ENCODE measurements at regions not wholly inside any gene's neighbourhood (a gene's known extent, or its start where the extent isn't known, plus 50 kb on each side); places are given as distances from the start of the nearest gene placed in this dataset.
"Not testable (repeated sequence)": the region's sequence is repeated elsewhere in the genome, so short reads cannot be mapped to it uniquely, and the experiment has no call there.

DNA sequence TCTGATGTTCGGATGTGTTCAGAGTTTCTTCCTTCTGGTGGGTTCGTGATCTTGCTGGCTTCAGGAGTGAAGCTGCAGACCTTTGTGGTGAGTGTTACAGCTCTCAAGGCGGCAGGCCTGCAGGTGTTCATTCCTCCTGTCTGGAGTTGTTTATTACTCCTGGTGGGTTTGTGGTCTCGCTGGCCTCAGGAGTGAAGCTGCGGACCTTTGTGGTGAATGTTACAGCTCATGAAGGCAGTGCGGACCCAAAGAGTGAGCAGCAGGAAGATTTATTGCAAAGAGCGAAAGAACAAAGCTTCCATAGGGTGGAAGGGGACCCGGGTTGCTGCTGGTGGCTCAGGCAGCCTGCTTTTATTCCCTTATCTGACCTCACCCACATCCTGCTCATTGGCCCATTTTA is 1226.8 kb upstream of the EPHA6 start:
- DNase-seq, result not testable (repeated sequence)

DNA sequence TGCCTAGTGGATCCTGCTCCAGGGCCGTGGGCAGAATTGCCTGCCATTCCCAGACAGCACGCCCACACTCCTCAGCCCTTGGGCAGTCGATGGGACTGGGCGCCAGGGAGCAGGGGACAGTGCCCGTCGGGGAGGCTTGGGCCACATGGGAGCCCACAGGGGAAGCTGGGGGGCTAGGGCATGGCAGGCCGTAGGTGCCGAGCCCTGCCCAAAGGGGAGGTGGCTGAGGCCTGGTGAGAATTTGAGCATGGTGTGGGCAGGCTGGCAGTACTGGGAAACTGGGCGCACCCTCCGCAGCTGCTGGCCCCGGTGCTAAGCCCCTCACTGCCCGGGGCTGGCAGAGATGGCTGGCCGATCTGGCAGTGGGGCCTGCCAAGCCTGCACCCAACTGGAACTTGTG is 1225.9 kb upstream of the EPHA6 start:
- no peak for DNase-seq

DNA sequence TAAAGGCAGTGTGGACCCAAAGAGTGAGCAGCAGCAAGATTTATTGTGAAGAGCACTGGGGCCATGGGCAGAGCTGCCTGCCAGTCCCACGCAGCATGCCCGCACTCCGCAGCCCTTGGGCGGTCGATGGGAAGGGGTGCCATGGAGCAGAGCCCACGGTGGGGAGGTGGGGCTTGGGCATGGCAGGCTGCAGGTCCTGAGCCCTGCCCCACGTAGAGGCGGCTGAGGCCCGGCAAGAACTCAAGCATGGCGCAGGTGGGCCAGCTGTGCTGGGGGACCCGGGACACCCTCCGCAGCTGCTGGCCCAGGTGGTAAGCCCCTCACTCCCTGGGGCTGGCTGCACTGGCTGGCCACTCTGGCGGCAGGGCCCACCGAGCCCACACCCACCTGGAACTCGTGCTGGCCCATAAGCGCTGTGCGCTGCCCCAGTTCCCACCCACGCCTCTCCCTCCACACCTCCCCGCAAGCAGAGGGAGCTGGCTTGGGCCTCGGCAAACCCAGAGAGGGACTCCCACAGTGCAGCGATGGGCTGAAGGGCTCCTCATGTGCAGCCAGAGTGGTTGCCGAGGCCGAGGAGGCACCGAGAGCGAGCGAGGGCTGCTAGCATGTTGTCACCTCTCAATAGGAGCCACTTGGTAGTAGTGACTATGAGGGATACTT is 1218.8 kb upstream of the EPHA6 start:
- no peak for DNase-seq

DNA sequence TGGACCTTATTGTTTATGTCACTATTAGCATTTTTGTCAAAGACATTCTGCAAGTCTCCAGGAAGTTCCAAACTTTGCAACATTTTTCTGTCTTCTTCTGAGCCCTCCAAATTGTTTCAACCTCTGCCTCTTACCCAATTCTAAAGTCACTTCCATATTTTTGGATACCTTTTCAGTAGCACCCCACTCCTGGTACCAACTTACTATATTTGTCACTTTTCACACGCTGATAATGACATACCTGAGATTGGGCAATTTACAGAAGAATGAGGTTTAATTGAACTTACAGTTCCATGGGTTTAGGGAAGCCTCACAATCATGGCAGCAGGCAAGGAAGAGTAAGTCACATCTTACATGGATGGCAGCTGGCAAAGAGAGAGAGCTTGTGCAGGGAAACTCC is 1206.5 kb upstream of the EPHA6 start:
- no peak for DNase-seq

GRCh38 chr3:95609411-95609810 is 1205.0 kb upstream of the EPHA6 start:
- DNase-seq, result no peak

GRCh38 chr3:95612611-95613010 is 1201.8 kb upstream of the EPHA6 start:
- no peak for DNase-seq

GRCh38 chr3:95613993-95614392 is 1200.4 kb upstream of the EPHA6 start:
- DNase-seq, result no peak

GRCh38 chr3:95615592-95616310 is 1198.6 kb upstream of the EPHA6 start:
- DNase-seq, result peak; percentile 51

DNA sequence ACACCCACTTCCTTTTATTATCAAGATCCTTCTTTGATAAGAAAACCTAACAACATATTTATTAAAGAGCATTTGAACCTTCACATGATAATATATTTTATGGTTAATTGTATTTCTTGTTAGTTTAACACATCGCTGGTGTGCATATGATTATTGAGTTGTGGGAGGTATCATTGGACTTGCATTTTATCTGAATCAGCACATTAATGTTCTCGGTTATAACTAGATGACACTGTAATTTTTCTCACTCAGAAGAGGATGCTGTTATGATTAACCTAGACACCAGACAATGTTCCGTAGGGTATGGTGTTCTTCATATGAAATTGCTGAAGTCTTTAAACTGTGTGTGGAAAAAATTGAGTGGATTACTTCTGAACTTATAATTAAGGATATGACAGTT is 1188.3 kb upstream of the EPHA6 start:
- no peak for DNase-seq

GRCh38 chr3:95627293-95627692 is 1187.1 kb upstream of the EPHA6 start:
- DNase-seq, result no peak

- peak; percentile 12 for DNase-seq
These were observed 1186.7 kb upstream of the EPHA6 start for GRCh38 chr3:95627697-95628096.

DNA sequence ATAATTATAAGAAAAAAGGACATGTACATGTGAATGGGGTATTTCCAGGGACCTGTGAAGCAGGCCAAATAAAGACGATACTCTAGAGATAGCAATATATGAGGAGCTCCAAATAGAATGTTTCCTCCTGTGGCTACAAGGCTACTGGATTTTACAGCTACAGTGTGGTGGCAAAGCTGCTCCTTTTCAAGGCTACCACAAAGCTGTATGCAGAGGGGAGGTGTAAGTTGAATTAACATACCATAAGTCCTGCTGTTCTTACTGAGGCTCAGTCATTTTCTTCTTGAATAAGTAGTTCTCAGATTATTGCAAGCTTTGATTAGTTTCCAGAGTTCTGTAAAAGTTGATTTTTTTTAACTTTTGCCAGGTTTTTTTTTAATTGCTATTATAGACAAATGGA is 1184.6 kb upstream of the EPHA6 start:
- no peak for DNase-seq

DNA sequence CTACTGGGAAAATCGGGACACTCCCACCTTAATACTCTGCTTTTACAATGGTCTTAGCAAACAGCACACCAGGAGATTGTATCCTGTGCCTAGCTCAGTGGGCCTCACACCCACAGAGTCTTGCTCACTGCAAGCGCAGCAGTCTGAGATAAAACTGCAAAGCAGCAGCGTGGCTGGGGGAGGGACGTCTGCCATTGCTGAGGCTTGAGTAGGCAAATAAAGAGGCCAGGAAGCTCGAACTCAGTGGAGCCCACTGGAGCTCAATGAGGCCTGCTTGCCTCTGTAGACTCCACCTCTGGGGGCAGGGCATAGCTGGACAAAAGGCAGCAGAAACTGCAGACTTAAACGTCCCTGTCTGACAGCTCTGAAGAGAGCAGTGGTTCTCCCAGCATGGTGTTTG is 1169.1 kb upstream of the EPHA6 start:
- no peak for DNase-seq

DNA sequence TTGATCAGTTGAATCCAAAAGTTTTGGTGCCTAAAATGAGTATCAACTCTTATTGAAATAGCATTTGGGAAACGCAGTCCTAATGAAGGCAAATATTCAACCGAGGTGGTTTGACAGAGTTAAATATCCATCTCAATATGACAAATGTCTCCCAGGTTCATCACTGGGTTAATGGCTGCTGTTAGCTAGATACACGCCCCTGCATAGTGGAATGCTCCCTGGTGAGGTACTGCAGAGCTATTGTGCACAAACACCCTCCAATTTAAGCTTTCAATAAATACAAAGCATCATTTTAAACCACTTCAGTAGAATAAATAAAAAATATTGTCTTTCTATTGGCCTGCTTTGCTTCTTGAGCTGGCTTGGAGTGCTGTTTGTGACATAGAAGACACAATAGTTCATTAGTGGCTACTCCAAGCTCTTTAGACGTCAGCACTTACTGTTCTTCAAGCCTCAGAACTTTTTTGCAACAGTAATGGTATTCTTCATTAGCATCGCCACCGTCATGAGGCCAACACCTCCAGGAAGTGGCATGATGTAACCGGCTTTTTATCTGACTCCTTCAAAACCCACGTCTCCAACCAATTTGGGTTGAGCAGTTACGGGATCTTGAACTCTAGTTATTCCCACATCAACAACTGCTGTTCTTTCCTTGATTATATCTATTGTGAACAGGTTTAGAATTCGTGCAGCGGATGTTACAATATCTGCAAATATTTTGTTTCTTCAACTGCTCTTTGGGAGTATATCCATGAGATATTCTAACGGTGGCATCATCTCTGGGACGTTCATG is 1159.6 kb upstream of the EPHA6 start:
- no peak for DNase-seq

GRCh38 chr3:95655363-95655986 is 1158.9 kb upstream of the EPHA6 start:
- DNase-seq, result peak; percentile 7

DNA sequence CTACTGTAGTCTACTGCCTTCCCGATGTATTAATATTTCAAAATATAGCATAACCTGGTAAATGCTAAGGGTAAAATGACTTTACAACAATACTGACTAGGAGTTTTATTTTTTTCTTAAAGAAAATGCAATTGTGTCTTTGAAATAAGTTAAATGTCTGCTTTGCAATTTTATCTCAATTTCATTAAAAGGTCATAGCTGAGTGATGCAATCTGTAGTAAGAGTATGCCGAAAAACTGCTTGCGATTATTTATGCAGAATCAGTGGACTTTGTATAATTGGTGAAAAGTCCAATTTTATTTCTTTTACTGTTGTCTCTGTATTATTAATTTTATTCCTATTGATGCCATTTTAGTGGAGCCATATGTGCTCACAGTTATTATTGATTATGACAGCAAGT is 1143.6 kb upstream of the EPHA6 start:
- DNase-seq, result no peak

DNA sequence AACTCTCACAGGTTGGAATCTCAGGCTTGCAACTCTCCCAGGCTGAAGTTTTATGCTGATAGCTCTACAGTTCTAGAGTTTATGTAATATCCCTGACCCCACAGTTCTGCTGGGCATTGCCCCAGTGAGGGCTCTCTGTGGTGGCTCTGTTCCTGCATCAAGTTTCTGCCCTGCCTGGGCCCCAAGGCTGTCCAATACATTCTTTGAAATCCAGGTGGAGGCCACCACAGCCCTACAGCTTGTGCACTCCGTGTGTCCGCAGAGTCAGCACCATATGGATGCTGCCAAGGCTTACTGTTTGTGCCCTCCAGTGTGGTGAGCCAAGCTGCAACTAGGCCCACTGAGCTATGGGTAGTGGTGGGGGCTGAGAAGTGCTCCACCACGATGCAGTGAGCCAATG is 1141.2 kb upstream of the EPHA6 start:
- no peak for DNase-seq

DNA sequence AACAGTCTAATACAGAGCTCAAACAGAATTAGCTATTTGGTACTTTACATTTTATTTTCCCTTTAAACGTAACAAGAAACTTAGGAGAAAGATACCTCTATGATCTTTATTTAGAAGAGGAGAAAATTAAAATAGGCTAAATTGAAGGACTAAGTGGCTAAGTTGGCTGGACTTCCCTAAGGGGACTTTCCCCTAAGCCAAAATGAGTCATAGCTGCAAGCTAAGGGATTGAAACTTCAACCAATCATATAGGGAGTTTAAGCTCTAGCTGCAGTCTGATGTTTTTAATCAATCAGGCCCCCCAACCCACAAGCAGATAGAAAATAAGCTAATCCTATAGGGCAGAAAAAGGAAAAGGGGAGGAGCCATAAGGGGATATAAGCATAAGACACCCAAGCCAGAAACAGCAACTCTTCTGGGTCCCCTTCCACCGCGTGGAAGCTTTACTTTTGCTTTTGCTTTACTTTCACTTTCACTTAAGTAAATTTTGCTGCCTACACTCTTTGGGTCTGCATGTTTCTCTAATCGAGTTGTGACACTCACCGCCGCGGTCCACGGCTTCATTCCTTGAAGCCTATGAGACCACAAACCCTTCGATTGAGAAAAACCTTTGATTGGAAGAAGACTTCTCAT is 1108.5 kb upstream of the EPHA6 start:
- DNase-seq, result no peak

DNA sequence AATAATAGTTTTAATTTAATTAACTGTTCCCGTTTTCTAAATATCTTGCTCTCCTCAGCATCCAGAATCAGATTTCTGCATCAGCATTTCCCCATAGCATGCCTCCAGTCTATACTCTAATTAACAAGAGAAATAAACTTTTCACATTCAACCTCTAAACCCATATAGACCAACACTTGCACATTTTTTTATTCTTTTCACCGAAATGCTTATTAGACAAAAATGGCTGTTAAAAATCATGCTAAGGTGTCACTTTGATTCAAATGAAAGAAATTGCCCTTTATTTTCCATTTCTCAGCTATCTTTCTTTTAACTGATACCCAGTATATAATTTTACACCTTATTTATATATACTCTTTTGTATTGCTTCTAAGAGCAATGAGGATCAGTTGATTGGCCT is 1107.1 kb upstream of the EPHA6 start:
- no peak for DNase-seq

- no peak for DNase-seq
These were observed 1103.7 kb upstream of the EPHA6 start for GRCh38 chr3:95710684-95711083.

DNA sequence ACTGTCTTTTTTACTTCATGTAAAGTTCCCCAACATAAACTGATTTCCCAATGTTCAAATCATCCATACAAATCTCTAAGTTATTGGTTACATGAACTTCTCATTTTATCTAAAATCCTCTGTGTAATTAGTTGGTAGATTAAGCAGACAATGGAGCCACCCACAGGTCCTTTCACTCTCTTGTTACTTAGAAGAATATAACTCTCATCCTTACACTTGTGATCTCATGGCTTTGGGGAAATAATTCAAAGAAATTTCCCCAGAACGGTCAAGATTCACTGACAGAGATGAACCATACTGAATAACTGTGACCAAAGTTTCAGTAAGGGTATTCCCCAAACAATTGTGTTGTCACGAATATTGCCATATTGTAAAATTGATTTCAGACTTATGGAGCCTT is 1102.6 kb upstream of the EPHA6 start:
- DNase-seq, result no peak

GRCh38 chr3:95715128-95715527 is 1099.3 kb upstream of the EPHA6 start:
- no peak for DNase-seq

DNA sequence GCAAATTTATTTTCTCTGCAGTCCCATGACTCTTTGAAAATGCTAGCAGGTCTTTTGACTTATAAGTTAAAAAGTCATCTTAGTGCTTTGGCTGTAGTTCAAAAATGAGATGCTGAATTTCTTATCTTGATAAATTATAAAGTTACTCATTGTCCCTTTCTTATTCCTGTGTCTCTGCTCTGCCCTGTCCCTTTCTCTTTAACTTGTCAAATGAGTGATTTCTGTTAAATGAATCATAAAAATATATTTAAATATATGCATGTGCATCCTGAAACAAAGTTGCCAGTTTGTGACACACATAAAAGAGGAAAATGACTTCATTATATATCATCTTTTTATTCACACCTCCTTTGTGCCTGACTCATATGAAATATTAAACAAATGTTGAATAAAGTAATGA is 1097.3 kb upstream of the EPHA6 start:
- DNase-seq, result no peak
